ENCODE measurements at regions not wholly inside any gene's neighbourhood (a gene's known extent, or its start where the extent isn't known, plus 50 kb on each side); places are given as distances from the start of the nearest gene placed in this dataset.
"Not testable (repeated sequence)": the region's sequence is repeated elsewhere in the genome, so short reads cannot be mapped to it uniquely, and the experiment has no call there.

GRCh38 chr7:131688738-131689661 is 132.6 kb upstream of the PODXL start:
- Histone ChIP-seq H3K4me1 (ENCODE audit: control insufficient read depth in 1 of 2, extremely low read depth in 1 of 2, insufficient read depth in 2 of 2, low read length in 2 of 2) (peaks cover 0 to 10% of the 10 kb centered on the region in 2 experiments), H3K27me3 (replicated peaks in 1 of 2; ENCODE audit: control insufficient read depth in 2 of 2, extremely low read depth in 1 of 2, insufficient read depth in 2 of 2, low read length in 1 of 2) (peaks cover 0 to 73% of the 10 kb centered on the region in 2 experiments), H3K27ac (ENCODE audit: low read length) (no peak overlapping the region), H3K9me3 (no peaks in the 10 kb centered on the region), H3K4me3 (ENCODE audit: control insufficient read depth in 1 of 2, extremely low read depth in 1 of 2, low read length in 1 of 2) (no peak overlapping the region), H3K36me3 (ENCODE audit: control insufficient read depth in 2 of 2, extremely low read depth in 1 of 2, insufficient read depth in 1 of 2, low read length in 1 of 2) (no peaks in the 10 kb centered on the region)
- Mint-ChIP-seq H3K4me3 (no peak overlapping the region), H3K36me3 (no peaks in the 10 kb centered on the region), H3K27ac (no peak overlapping the region), H3K27me3 (peaks cover 44 to 64% of the 10 kb centered on the region in 2 donors), H3K4me1 (peaks cover 3 to 6% (median 4%) of the 10 kb centered on the region in 3 donors), H3K9me3 (no peaks in the 10 kb centered on the region)
- 78% methylated on average over 6 of the region's 12 CpGs for WGBS (ENCODE audit: insufficient coverage)
- POLR2A ChIA-PET, result no interaction called here
- peak in 3 of 4 experiments; percentile 48 to 68 (median 66) for ATAC-seq (replicated peaks in 1 of 4)
- CTCF ChIA-PET, result interaction anchor here in 1 of 2 donors (1.0 kb wide), 1 partner anchor 64 kb away, joined by 5 read pairs; no protein-coding TSS in a partner anchor
- DNase-seq, result peak in 31 of 35 experiments; percentile 10 to 64 (median 38)

- Mint-ChIP-seq H3K4me1 (peaks cover 3 to 5% (median 4%) of the 10 kb centered on the region in 3 donors), H3K27me3 (peaks cover 45 to 56% of the 10 kb centered on the region in 2 donors), H3K36me3 (no peaks in the 10 kb centered on the region), H3K9me3 (no peaks in the 10 kb centered on the region), H3K27ac (no peak overlapping the region), H3K4me3 (no peak overlapping the region)
- ATAC-seq (replicated peaks in 1 of 4), result no peak
- H3K4me1 ChIP-seq (ENCODE audit: control insufficient read depth in 1 of 2, extremely low read depth in 1 of 2, insufficient read depth in 2 of 2, low read length in 2 of 2), result peaks cover 0 to 9% of the 10 kb centered on the region in 2 experiments
- peaks cover 0 to 66% of the 10 kb centered on the region in 2 experiments for H3K27me3 ChIP-seq (replicated peaks in 1 of 2; ENCODE audit: control insufficient read depth in 2 of 2, extremely low read depth in 1 of 2, insufficient read depth in 2 of 2, low read length in 1 of 2)
- H3K9me3 ChIP-seq, result no peaks in the 10 kb centered on the region
- WGBS (ENCODE audit: insufficient coverage), result 67% methylated on average over 7 of the region's 9 CpGs
- no peaks in the 10 kb centered on the region for H3K36me3 ChIP-seq (ENCODE audit: control insufficient read depth in 2 of 2, extremely low read depth in 1 of 2, insufficient read depth in 1 of 2, low read length in 1 of 2)
- CTCF ChIA-PET, result interaction anchor here (0.6 to 0.7 kb wide), 3 partner anchors 24 to 1645 kb away, joined by 3 to 6 read pairs (median 6); no protein-coding TSS in a partner anchor
- H3K4me3 ChIP-seq (ENCODE audit: control insufficient read depth in 1 of 2, extremely low read depth in 1 of 2, low read length in 1 of 2), result no peak overlapping the region
- no peak for DNase-seq
- POLR2A ChIA-PET, result no interaction called here
- H3K27ac ChIP-seq (ENCODE audit: low read length), result no peak overlapping the region
These were observed 130.9 kb upstream of the PODXL start for GRCh38 chr7:131687296-131687695.

- peaks cover under 1 to 2% (median under 1%) of the 10 kb centered on the region in 3 donors for H3K4me1 Mint-ChIP-seq
- POLR2A ChIA-PET, result interaction anchor here in 1 of 2 donors (0.7 kb wide), 1 partner anchor 1263 kb away, joined by 3 read pairs; no protein-coding TSS in a partner anchor
- peaks cover 40 to 51% of the 10 kb centered on the region in 2 donors for H3K27me3 Mint-ChIP-seq
- no peaks in the 10 kb centered on the region for H3K9me3 ChIP-seq
- no peaks in the 10 kb centered on the region for H3K9me3 Mint-ChIP-seq
- H3K4me3 ChIP-seq (ENCODE audit: control insufficient read depth in 1 of 2, extremely low read depth in 1 of 2, low read length in 1 of 2), result no peak overlapping the region
- no peaks in the 10 kb centered on the region for H3K36me3 ChIP-seq (ENCODE audit: control insufficient read depth in 2 of 2, extremely low read depth in 1 of 2, insufficient read depth in 1 of 2, low read length in 1 of 2)
- H3K27me3 ChIP-seq (replicated peaks in 1 of 2; ENCODE audit: control insufficient read depth in 2 of 2, extremely low read depth in 1 of 2, insufficient read depth in 2 of 2, low read length in 1 of 2), result peaks cover 0 to 62% of the 10 kb centered on the region in 2 experiments
- CTCF ChIA-PET, result no interaction called here
- ATAC-seq (replicated peaks in 1 of 4), result no peak
- DNase-seq, result no peak
- H3K27ac Mint-ChIP-seq, result no peak overlapping the region
- no peak overlapping the region for H3K27ac ChIP-seq (ENCODE audit: low read length)
- peaks cover 0 to 5% of the 10 kb centered on the region in 2 experiments for H3K4me1 ChIP-seq (ENCODE audit: control insufficient read depth in 1 of 2, extremely low read depth in 1 of 2, insufficient read depth in 2 of 2, low read length in 2 of 2)
- H3K4me3 Mint-ChIP-seq, result no peak overlapping the region
- no peaks in the 10 kb centered on the region for H3K36me3 Mint-ChIP-seq
These were observed 130.4 kb upstream of the PODXL start for GRCh38 chr7:131686833-131687232.

GRCh38 chr7:131683536-131684125 is 127.2 kb upstream of the PODXL start:
- ChIA-PET CTCF (interaction anchor here in 1 of 2 donors (0.6 kb wide), 1 partner anchor 30 kb away, joined by 3 read pairs; no protein-coding TSS in a partner anchor), POLR2A (interaction anchor here in 1 of 2 donors (0.5 kb wide), 1 partner anchor 17 kb away, joined by 3 read pairs; no protein-coding TSS in a partner anchor)
- 29% methylated on average over 5 of the region's 5 CpGs for WGBS (ENCODE audit: insufficient coverage)
- no peaks in the 10 kb centered on the region for H3K36me3 ChIP-seq (ENCODE audit: control insufficient read depth in 2 of 2, extremely low read depth in 1 of 2, insufficient read depth in 1 of 2, low read length in 1 of 2)
- no peaks in the 10 kb centered on the region for H3K36me3 Mint-ChIP-seq
- H3K9me3 ChIP-seq, result no peaks in the 10 kb centered on the region
- peaks cover 0 to 30% of the 10 kb centered on the region in 2 experiments for H3K27me3 ChIP-seq (replicated peaks in 1 of 2; ENCODE audit: control insufficient read depth in 2 of 2, extremely low read depth in 1 of 2, insufficient read depth in 2 of 2, low read length in 1 of 2)
- ATAC-seq (replicated peaks in 1 of 4) (no peak), DNase-seq (no peak)
- peaks cover 32 to 39% of the 10 kb centered on the region in 2 donors for H3K27me3 Mint-ChIP-seq
- no peak overlapping the region for H3K27ac Mint-ChIP-seq
- H3K4me3 ChIP-seq (ENCODE audit: control insufficient read depth in 1 of 2, extremely low read depth in 1 of 2, low read length in 1 of 2), result no peak overlapping the region
- H3K4me3 Mint-ChIP-seq, result no peak overlapping the region
- peaks cover 0 to 4% (median 4%) of the 10 kb centered on the region in 3 donors for H3K9me3 Mint-ChIP-seq
- no peak overlapping the region for H3K27ac ChIP-seq (ENCODE audit: low read length)
- H3K4me1 Mint-ChIP-seq, result no peaks in the 10 kb centered on the region
- H3K4me1 ChIP-seq (ENCODE audit: control insufficient read depth in 1 of 2, extremely low read depth in 1 of 2, insufficient read depth in 2 of 2, low read length in 2 of 2), result no peaks in the 10 kb centered on the region

- Histone ChIP-seq H3K36me3 (ENCODE audit: control insufficient read depth in 2 of 2, extremely low read depth in 1 of 2, insufficient read depth in 1 of 2, low read length in 1 of 2) (no peaks in the 10 kb centered on the region), H3K4me1 (ENCODE audit: control insufficient read depth in 1 of 2, extremely low read depth in 1 of 2, insufficient read depth in 2 of 2, low read length in 2 of 2) (no peaks in the 10 kb centered on the region), H3K27me3 (replicated peaks in 1 of 2; ENCODE audit: control insufficient read depth in 2 of 2, extremely low read depth in 1 of 2, insufficient read depth in 2 of 2, low read length in 1 of 2) (peaks cover 0 to 16% of the 10 kb centered on the region in 2 experiments), H3K4me3 (ENCODE audit: control insufficient read depth in 1 of 2, extremely low read depth in 1 of 2, low read length in 1 of 2) (no peak overlapping the region), H3K27ac (ENCODE audit: low read length) (no peak overlapping the region), H3K9me3 (no peaks in the 10 kb centered on the region)
- Mint-ChIP-seq H3K27ac (no peak overlapping the region), H3K36me3 (no peaks in the 10 kb centered on the region), H3K27me3 (peaks cover 41 to 45% of the 10 kb centered on the region in 2 donors), H3K4me1 (no peaks in the 10 kb centered on the region), H3K9me3 (peaks cover 0 to 4% (median 4%) of the 10 kb centered on the region in 3 donors), H3K4me3 (no peak overlapping the region)
- ChIA-PET CTCF (no interaction called here), POLR2A (no interaction called here)
- no CpG with 5 or more reads among the region's 1 CpG for WGBS (ENCODE audit: insufficient coverage)
- ATAC-seq (replicated peaks in 1 of 4), result no peak
- no peak for DNase-seq
These were observed 125.5 kb upstream of the PODXL start for GRCh38 chr7:131681961-131682360.

GRCh38 chr7:131679071-131679470 is 122.6 kb upstream of the PODXL start:
- 100% methylated on average over 1 of the region's 8 CpGs for WGBS (ENCODE audit: insufficient coverage)

More at GRCh38 chr7:131679071-131679470, 122.6 kb upstream of the PODXL start:
- H3K4me3 Mint-ChIP-seq; ATAC-seq (replicated peaks in 1 of 4); H3K9me3 ChIP-seq; DNase-seq; POLR2A ChIA-PET; H3K9me3 Mint-ChIP-seq; CTCF ChIA-PET; H3K36me3 ChIP-seq (ENCODE audit: control insufficient read depth in 2 of 2, extremely low read depth in 1 of 2, insufficient read depth in 1 of 2, low read length in 1 of 2); H3K4me3 ChIP-seq (ENCODE audit: control insufficient read depth in 1 of 2, extremely low read depth in 1 of 2, low read length in 1 of 2); H3K4me1 Mint-ChIP-seq; H3K27ac Mint-ChIP-seq; H3K4me1 ChIP-seq (ENCODE audit: control insufficient read depth in 1 of 2, extremely low read depth in 1 of 2, insufficient read depth in 2 of 2, low read length in 2 of 2); H3K36me3 Mint-ChIP-seq; H3K27ac ChIP-seq (ENCODE audit: low read length): not testable (repeated sequence)
- peaks cover 0 to 17% of the 10 kb centered on the region in 2 experiments for H3K27me3 ChIP-seq (replicated peaks in 1 of 2; ENCODE audit: control insufficient read depth in 2 of 2, extremely low read depth in 1 of 2, insufficient read depth in 2 of 2, low read length in 1 of 2)
- H3K27me3 Mint-ChIP-seq, result peaks cover 33 to 42% of the 10 kb centered on the region in 2 donors
